KMS-11 (cell line): ENCODE measurements at regions not wholly inside any gene's neighbourhood (a gene's known extent, or its start where the extent isn't known, plus 50 kb on each side); places are given as distances from the start of the nearest gene placed in this dataset.

Experiments
- H2AFZ ChIP-seq: fragments of 200-600 bp; sonication (generic); 2 replicates; pipeline ENCODE4 v1.6.1; 2016; ENCODE audit warnings: antibody characterized with exemption, mixed run types, low read depth
- H3K27ac ChIP-seq: fragments of 200-600 bp; sonication (generic); 2 replicates; pipeline ENCODE4 v1.6.1; 2016; ENCODE audit warnings: mild to moderate bottlenecking, mixed run types
- H3K27me3 ChIP-seq: fragments of 200-600 bp; sonication (generic); 2 replicates; pipeline ENCODE4 v1.6.1; 2017; ENCODE audit warnings: mild to moderate bottlenecking, low read depth, mixed run types, moderate library complexity; ENCODE audit not compliant: insufficient read depth
- H3K36me3 ChIP-seq: fragments of 200-600 bp; sonication (generic); 2 replicates; pipeline ENCODE4 v1.6.1; 2017; ENCODE audit warnings: mild to moderate bottlenecking, mixed run types; ENCODE audit not compliant: insufficient read depth
- H3K4me1 ChIP-seq: fragments of 200-600 bp; sonication (generic); 2 replicates; pipeline ENCODE4 v1.6.1; 2016; ENCODE audit warnings: mild to moderate bottlenecking, low read depth, mixed run types; ENCODE audit not compliant: poor library complexity, severe bottlenecking
- H3K4me2 ChIP-seq: fragments of 200-600 bp; sonication (generic); 2 replicates; pipeline ENCODE4 v1.7.0; 2016; ENCODE audit warnings: mild to moderate bottlenecking, mixed run types
- H3K4me3 ChIP-seq: fragments of 200-600 bp; sonication (generic); IDR thresholded peaks from 2 replicates; pipeline ENCODE4 v1.6.1; 2017; ENCODE audit warnings: low read depth, low read length, mixed read lengths; ENCODE audit not compliant: insufficient read depth
- H3K79me2 ChIP-seq: fragments of 200-600 bp; sonication (generic); 2 replicates; pipeline ENCODE4 v1.6.1; 2016; ENCODE audit warnings: low read depth, mixed run types; ENCODE audit not compliant: insufficient read depth
- H3K9ac ChIP-seq: fragments of 200-600 bp; sonication (generic); 2 replicates; pipeline ENCODE4 v1.6.1; 2016; ENCODE audit warnings: mild to moderate bottlenecking, mixed run types
- H4K20me1 ChIP-seq: fragments of 200-600 bp; sonication (generic); 2 replicates; pipeline ENCODE4 v1.6.1; 2016; ENCODE audit warnings: mild to moderate bottlenecking, mixed run types; ENCODE audit not compliant: insufficient read depth
- CTCF ChIP-seq: fragments of 200-600 bp; sonication (generic); conservative IDR thresholded peaks from 2 replicates; pipeline ENCODE4 v1.6.1; 2017; ENCODE audit warnings: low read depth, mild to moderate bottlenecking, antibody characterized with exemption, low read length, moderate library complexity, mixed read lengths

- Histone ChIP-seq H2AFZ (no peak overlapping the region), H3K4me1 (no peaks in the 10 kb centered on the region), H3K36me3 (no peaks in the 10 kb centered on the region), H3K4me3 (no peak overlapping the region), H3K27me3 (no peaks in the 10 kb centered on the region), H3K9ac (no peak overlapping the region), H3K27ac (no peak overlapping the region), H3K4me2 (no peak overlapping the region), H3K79me2 (no peaks in the 10 kb centered on the region), H4K20me1 (no peaks in the 10 kb centered on the region)
- no peak for TF ChIP-seq CTCF
Measured at GRCh38 chr13:85671336-85671735, 127.9 kb downstream of the SLITRK6 start.

GRCh38 chr13:85666356-85666755, 132.9 kb downstream of the SLITRK6 start:
- H4K20me1 ChIP-seq, result no peaks in the 10 kb centered on the region
- no peaks in the 10 kb centered on the region for H3K36me3 ChIP-seq
- no peak overlapping the region for H3K4me2 ChIP-seq
- H3K27ac ChIP-seq, result no peak overlapping the region
- no peaks in the 10 kb centered on the region for H3K4me1 ChIP-seq
- no peak overlapping the region for H2AFZ ChIP-seq
- H3K9ac ChIP-seq, result no peak overlapping the region
- no peaks in the 10 kb centered on the region for H3K27me3 ChIP-seq
- no peak overlapping the region for H3K4me3 ChIP-seq
- TF ChIP-seq CTCF, result no peak
- H3K79me2 ChIP-seq, result no peaks in the 10 kb centered on the region

GRCh38 chr13:85665286-85665685, 133.9 kb downstream of the SLITRK6 start:
- H2AFZ ChIP-seq, result no peak overlapping the region
- no peaks in the 10 kb centered on the region for H3K27me3 ChIP-seq
- no peak overlapping the region for H3K27ac ChIP-seq
- H4K20me1 ChIP-seq, result no peaks in the 10 kb centered on the region
- no peak overlapping the region for H3K4me2 ChIP-seq
- H3K9ac ChIP-seq, result no peak overlapping the region
- TF ChIP-seq CTCF, result no peak
- no peaks in the 10 kb centered on the region for H3K79me2 ChIP-seq
- no peaks in the 10 kb centered on the region for H3K4me1 ChIP-seq
- H3K36me3 ChIP-seq, result no peaks in the 10 kb centered on the region
- H3K4me3 ChIP-seq, result no peak overlapping the region

GRCh38 chr13:85663856-85664255, 135.4 kb downstream of the SLITRK6 start:
- Histone ChIP-seq H3K4me3 (no peak overlapping the region), H3K27me3 (no peaks in the 10 kb centered on the region), H3K9ac (no peak overlapping the region), H3K4me2 (no peak overlapping the region), H3K4me1 (no peaks in the 10 kb centered on the region), H3K79me2 (no peaks in the 10 kb centered on the region), H4K20me1 (no peaks in the 10 kb centered on the region), H3K36me3 (no peaks in the 10 kb centered on the region), H3K27ac (no peak overlapping the region), H2AFZ (no peak overlapping the region)
- TF ChIP-seq CTCF, result no peak

GRCh38 chr13:85662186-85662585, 137.0 kb downstream of the SLITRK6 start:
- H3K9ac ChIP-seq, result no peak overlapping the region
- no peaks in the 10 kb centered on the region for H3K4me1 ChIP-seq
- H3K4me3 ChIP-seq, result no peak overlapping the region
- H3K27ac ChIP-seq, result no peak overlapping the region
- H2AFZ ChIP-seq, result no peak overlapping the region
- no peaks in the 10 kb centered on the region for H3K79me2 ChIP-seq
- H3K27me3 ChIP-seq, result no peaks in the 10 kb centered on the region
- TF ChIP-seq CTCF, result no peak
- H3K4me2 ChIP-seq, result no peak overlapping the region
- no peaks in the 10 kb centered on the region for H4K20me1 ChIP-seq
- H3K36me3 ChIP-seq, result no peaks in the 10 kb centered on the region
